ENCODE measurements at regions not wholly inside any gene's neighbourhood (a gene's known extent, or its start where the extent isn't known, plus 50 kb on each side); places are given as distances from the start of the nearest gene placed in this dataset.
A peak's percentile ranks its signal among the peaks of the same experiment; 100 is the strongest.

DNA sequence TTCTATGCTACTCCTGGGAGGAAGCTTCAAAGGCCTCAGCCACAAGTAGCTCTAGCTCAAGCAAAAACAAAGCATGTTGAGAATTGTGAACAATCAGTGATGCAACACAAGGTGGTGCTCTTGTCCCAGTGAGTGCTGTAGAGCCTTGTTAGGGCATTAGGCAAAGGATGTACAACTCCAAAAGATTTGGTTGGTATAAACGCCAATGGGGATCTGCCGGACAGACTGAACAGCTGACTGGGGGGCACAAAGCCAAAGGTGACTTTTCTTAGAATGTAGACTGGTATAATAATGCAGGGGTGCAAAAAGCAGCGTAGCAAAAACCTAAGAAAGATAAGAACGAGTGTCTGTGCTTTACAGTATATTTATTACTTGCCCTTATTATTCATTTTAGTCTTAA is 62.6 kb upstream of the ALB start (continued):
- TF ChIP-seq, protein P1, sequence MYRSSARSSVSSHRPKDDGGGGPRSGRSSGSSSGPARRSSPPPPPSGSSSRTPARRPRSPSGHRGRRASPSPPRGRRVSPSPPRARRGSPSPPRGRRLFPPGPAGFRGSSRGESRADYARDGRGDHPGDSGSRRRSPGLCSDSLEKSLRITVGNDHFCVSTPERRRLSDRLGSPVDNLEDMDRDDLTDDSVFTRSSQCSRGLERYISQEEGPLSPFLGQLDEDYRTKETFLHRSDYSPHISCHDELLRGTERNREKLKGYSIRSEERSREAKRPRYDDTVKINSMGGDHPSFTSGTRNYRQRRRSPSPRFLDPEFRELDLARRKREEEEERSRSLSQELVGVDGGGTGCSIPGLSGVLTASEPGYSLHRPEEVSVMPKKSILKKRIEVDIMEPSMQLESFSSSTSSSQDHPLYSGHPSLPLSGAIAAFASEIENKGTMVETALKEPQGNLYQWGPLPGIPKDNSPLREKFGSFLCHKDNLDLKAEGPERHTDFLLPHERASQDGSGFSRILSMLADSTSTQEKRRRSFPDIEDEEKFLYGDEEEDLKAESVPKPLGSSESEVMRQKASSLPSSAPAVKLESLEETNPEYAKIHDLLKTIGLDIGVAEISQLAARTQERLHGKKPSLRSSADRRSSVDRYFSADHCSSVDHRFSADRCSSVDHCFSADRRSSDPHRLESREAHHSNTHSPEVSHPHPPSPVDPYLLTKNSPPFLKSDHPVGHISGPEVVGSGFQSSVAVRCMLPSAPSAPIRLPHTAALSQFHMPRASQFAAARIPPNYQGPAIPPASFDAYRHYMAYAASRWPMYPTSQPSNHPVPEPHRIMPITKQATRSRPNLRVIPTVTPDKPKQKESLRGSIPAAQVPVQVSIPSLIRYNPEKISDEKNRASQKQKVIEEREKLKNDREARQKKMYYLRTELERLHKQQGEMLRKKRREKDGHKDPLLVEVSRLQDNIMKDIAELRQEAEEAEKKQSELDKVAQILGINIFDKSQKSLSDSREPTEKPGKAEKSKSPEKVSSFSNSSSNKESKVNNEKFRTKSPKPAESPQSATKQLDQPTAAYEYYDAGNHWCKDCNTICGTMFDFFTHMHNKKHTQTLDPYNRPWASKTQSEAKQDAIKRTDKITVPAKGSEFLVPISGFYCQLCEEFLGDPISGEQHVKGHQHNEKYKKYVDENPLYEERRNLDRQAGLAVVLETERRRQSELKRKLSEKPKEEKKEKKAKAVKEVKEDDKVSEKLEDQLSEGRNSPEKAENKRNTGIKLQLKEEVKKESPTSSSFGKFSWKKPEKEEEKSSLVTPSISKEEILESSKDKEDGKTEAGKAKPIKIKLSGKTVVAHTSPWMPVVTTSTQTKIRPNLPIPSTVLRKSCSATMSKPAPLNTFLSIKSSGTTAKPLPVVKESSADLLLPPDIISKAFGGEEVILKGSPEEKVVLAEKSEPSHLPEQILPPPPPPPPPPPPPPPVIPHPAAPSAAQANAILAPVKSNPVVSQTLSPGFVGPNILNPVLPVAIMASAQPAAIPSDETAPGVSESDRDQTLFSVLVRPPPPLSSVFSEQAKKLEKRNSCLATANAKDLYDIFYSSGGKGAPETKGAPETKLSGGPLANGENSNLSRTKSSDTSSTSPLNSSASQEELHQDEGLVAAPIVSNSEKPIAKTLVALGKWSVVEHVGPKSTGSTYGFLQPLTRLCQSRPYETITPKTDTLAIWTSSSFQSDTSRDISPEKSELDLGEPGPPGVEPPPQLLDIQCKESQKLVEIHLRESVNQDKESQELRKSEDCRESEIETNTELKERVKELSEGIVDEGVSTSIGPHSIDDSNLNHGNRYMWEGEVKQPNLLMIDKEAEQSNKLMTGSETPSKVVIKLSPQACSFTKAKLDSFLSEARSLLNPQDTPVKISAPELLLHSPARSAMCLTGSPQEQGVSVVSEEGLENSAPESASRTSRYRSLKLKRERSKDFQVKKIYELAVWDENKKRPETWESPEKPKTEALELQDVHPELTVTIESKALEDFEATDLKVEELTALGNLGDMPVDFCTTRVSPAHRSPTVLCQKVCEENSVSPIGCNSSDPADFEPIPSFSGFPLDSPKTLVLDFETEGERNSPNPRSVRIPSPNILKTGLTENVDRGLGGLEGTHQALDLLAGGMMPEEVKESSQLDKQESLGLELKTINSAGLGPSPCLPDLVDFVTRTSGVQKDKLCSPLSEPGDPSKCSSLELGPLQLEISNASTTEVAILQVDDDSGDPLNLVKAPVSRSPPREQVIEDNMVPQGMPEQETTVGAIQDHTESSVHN (CRISPR knock-in tag; IDR thresholded peaks at IDR 0.05) = no peak
- peak; percentile 99 for TF ChIP-seq SMC3 (IDR thresholded peaks at IDR 0.05; ENCODE audit: low read length)
- TF ChIP-seq, protein P2, sequence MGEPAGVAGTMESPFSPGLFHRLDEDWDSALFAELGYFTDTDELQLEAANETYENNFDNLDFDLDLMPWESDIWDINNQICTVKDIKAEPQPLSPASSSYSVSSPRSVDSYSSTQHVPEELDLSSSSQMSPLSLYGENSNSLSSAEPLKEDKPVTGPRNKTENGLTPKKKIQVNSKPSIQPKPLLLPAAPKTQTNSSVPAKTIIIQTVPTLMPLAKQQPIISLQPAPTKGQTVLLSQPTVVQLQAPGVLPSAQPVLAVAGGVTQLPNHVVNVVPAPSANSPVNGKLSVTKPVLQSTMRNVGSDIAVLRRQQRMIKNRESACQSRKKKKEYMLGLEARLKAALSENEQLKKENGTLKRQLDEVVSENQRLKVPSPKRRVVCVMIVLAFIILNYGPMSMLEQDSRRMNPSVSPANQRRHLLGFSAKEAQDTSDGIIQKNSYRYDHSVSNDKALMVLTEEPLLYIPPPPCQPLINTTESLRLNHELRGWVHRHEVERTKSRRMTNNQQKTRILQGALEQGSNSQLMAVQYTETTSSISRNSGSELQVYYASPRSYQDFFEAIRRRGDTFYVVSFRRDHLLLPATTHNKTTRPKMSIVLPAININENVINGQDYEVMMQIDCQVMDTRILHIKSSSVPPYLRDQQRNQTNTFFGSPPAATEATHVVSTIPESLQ (CRISPR knock-in tag; conservative IDR thresholded peaks at IDR 0.05) = no peak
- no peak for TF ChIP-seq SUZ12 (IDR thresholded peaks at IDR 0.05; ENCODE audit: low read depth, low read length)
- TF ChIP-seq SYNCRIP (IDR thresholded peaks at IDR 0.05; ENCODE audit: insufficient read depth, low read depth, low read length) = no peak
- TF ChIP-seq, protein P3, sequence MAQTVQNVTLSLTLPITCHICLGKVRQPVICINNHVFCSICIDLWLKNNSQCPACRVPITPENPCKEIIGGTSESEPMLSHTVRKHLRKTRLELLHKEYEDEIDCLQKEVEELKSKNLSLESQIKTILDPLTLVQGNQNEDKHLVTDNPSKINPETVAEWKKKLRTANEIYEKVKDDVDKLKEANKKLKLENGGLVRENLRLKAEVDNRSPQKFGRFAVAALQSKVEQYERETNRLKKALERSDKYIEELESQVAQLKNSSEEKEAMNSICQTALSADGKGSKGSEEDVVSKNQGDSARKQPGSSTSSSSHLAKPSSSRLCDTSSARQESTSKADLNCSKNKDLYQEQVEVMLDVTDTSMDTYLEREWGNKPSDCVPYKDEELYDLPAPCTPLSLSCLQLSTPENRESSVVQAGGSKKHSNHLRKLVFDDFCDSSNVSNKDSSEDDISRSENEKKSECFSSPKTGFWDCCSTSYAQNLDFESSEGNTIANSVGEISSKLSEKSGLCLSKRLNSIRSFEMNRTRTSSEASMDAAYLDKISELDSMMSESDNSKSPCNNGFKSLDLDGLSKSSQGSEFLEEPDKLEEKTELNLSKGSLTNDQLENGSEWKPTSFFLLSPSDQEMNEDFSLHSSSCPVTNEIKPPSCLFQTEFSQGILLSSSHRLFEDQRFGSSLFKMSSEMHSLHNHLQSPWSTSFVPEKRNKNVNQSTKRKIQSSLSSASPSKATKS (CRISPR knock-in tag; IDR thresholded peaks at IDR 0.05) = no peak
- no peak for TF ChIP-seq ZNF354B (CRISPR knock-in tag; IDR thresholded peaks at IDR 0.05)
- TF ChIP-seq ATAD3A (CRISPR knock-in tag; IDR thresholded peaks at IDR 0.05) = no peak
- TF ChIP-seq ZIK1 (CRISPR knock-in tag; IDR thresholded peaks at IDR 0.05; ENCODE audit: borderline replicate concordance, low read depth) = no peak
- TF ChIP-seq MXI1 (IDR thresholded peaks at IDR 0.05; ENCODE audit: borderline replicate concordance, low read depth, low read length) = peak; percentile 37; the same call in 1 of the 3 replicates
- TF ChIP-seq, protein P4, sequence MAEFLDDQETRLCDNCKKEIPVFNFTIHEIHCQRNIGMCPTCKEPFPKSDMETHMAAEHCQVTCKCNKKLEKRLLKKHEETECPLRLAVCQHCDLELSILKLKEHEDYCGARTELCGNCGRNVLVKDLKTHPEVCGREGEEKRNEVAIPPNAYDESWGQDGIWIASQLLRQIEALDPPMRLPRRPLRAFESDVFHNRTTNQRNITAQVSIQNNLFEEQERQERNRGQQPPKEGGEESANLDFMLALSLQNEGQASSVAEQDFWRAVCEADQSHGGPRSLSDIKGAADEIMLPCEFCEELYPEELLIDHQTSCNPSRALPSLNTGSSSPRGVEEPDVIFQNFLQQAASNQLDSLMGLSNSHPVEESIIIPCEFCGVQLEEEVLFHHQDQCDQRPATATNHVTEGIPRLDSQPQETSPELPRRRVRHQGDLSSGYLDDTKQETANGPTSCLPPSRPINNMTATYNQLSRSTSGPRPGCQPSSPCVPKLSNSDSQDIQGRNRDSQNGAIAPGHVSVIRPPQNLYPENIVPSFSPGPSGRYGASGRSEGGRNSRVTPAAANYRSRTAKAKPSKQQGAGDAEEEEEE (CRISPR knock-in tag; IDR thresholded peaks at IDR 0.05; ENCODE audit: borderline replicate concordance) = no peak
- no peak for TF ChIP-seq PCBP2 (optimal IDR thresholded peaks at IDR 0.05; ENCODE audit: low read depth, low read length, poor library complexity, severe bottlenecking)
